ENCODE measurements at regions not wholly inside any gene's neighbourhood (a gene's known extent, or its start where the extent isn't known, plus 50 kb on each side); places are given as distances from the start of the nearest gene placed in this dataset.

DNA sequence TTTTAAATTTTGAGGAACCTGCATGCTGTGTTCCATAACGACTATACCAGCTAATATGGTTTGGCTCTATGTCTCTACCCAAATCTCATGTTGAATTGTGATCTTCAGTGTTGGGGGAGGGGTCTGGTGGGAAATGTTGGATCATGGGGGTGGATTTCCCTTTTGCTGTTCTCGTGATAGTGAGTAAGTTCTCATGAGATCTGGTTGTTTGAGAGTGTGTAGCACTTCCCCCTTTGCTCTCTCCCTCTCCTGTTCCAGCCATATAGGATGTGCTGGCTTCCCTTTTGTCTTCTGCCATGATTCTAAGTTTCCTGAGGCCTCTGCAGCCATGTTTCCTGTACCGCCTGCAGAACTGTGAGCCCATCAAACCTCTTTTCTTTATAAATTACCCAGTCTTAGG is 61.8 kb upstream of the NEDD9 start:
- H2AFZ ChIP-seq (ENCODE audit: low read length) = no peak overlapping the region
- no peak for DNase-seq
- H3K27me3 ChIP-seq (ENCODE audit: low read length) = no peaks in the 10 kb centered on the region
- no peak overlapping the region for H3K27ac ChIP-seq (ENCODE audit: low read length)
- no peaks in the 10 kb centered on the region for H3K9me3 ChIP-seq (ENCODE audit: low read length)
- no peak overlapping the region for H3K4me2 ChIP-seq (ENCODE audit: low read depth, low read length, poor library complexity, severe bottlenecking)
- H4K20me1 ChIP-seq (ENCODE audit: insufficient read depth, low read depth, low read length) = no peaks in the 10 kb centered on the region
- no peaks in the 10 kb centered on the region for H3K79me2 ChIP-seq (ENCODE audit: low read length)
- no peak overlapping the region for H3K4me3 ChIP-seq (ENCODE audit: low read length)
- no peaks in the 10 kb centered on the region for H3K9me2 ChIP-seq (replicated peaks; ENCODE audit: insufficient read depth, low read length)
- no peaks in the 10 kb centered on the region for H3K36me3 ChIP-seq (ENCODE audit: insufficient read depth, low read length)
- no peak overlapping the region for H3K9ac ChIP-seq (ENCODE audit: low read length)
- no peaks in the 10 kb centered on the region for H3K4me1 ChIP-seq (ENCODE audit: low read length)

- Histone ChIP-seq H3K4me2 (ENCODE audit: low read depth, low read length, poor library complexity, severe bottlenecking) (no peak overlapping the region), H3K9ac (ENCODE audit: low read length) (no peak overlapping the region), H3K27me3 (ENCODE audit: low read length) (no peaks in the 10 kb centered on the region), H3K36me3 (ENCODE audit: insufficient read depth, low read length) (no peaks in the 10 kb centered on the region), H3K9me2 (replicated peaks; ENCODE audit: insufficient read depth, low read length) (no peaks in the 10 kb centered on the region), H2AFZ (ENCODE audit: low read length) (no peak overlapping the region), H3K79me2 (ENCODE audit: low read length) (no peaks in the 10 kb centered on the region), H3K4me1 (ENCODE audit: low read length) (no peaks in the 10 kb centered on the region), H3K27ac (ENCODE audit: low read length) (no peak overlapping the region), H4K20me1 (ENCODE audit: insufficient read depth, low read depth, low read length) (no peaks in the 10 kb centered on the region), H3K9me3 (ENCODE audit: low read length) (no peaks in the 10 kb centered on the region), H3K4me3 (ENCODE audit: low read length) (no peak overlapping the region)
- no peak for DNase-seq
Measured at GRCh38 chr6:11292594-11293236, 60.2 kb upstream of the NEDD9 start.

DNA sequence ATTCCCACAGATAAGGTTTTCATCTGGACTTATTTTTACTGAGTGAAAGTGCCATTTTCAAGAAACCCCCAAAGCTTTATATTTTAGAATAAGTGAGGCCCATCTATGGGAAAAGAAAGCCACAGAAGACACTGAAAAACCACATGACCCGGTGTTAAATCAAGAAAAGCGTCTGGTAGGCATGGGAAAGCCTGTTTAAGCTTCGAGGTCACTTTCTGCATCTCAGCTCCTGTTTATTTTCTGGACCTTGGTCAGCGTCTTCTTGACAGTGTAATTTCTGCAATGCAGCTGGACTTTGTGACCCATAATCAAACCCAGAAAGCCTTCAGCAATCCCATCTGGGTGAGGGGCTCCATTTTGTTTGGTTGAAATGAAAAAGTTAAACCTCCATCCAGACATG is 59.6 kb upstream of the NEDD9 start:
- H3K9ac ChIP-seq (ENCODE audit: low read length) = no peak overlapping the region
- H3K9me2 ChIP-seq (replicated peaks; ENCODE audit: insufficient read depth, low read length) = no peaks in the 10 kb centered on the region
- no peaks in the 10 kb centered on the region for H3K9me3 ChIP-seq (ENCODE audit: low read length)
- H3K4me3 ChIP-seq (ENCODE audit: low read length) = no peak overlapping the region
- no peak for DNase-seq
- H3K79me2 ChIP-seq (ENCODE audit: low read length) = no peaks in the 10 kb centered on the region
- no peak overlapping the region for H2AFZ ChIP-seq (ENCODE audit: low read length)
- H3K4me2 ChIP-seq (ENCODE audit: low read depth, low read length, poor library complexity, severe bottlenecking) = no peak overlapping the region
- H3K36me3 ChIP-seq (ENCODE audit: insufficient read depth, low read length) = no peaks in the 10 kb centered on the region
- no peak overlapping the region for H3K27ac ChIP-seq (ENCODE audit: low read length)
- H3K27me3 ChIP-seq (ENCODE audit: low read length) = no peaks in the 10 kb centered on the region
- no peaks in the 10 kb centered on the region for H4K20me1 ChIP-seq (ENCODE audit: insufficient read depth, low read depth, low read length)
- no peaks in the 10 kb centered on the region for H3K4me1 ChIP-seq (ENCODE audit: low read length)

DNA sequence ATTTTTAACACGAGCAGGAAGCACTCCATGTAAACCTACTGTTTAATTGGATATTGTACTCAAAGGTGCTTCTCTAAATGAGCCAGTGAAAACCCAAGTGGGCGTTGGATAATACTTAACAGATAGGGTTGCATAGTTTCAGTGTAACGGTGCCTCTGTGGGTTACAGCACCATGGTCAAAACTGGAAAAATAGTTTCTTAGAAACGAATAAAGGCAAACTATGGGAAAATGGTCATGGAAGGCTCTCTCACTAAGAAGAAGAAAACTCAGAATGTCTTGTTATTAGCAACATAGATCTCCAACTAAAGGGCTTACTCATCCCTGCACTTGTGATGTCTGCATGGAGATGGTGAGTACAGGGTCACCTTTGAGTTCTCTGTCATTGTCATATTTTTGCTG is 59.1 kb upstream of the NEDD9 start:
- no peaks in the 10 kb centered on the region for H3K27me3 ChIP-seq (ENCODE audit: low read length)
- H2AFZ ChIP-seq (ENCODE audit: low read length) = no peak overlapping the region
- no peaks in the 10 kb centered on the region for H3K36me3 ChIP-seq (ENCODE audit: insufficient read depth, low read length)
- H3K9me3 ChIP-seq (ENCODE audit: low read length) = no peaks in the 10 kb centered on the region
- no peaks in the 10 kb centered on the region for H3K79me2 ChIP-seq (ENCODE audit: low read length)
- H4K20me1 ChIP-seq (ENCODE audit: insufficient read depth, low read depth, low read length) = no peaks in the 10 kb centered on the region
- no peak overlapping the region for H3K9ac ChIP-seq (ENCODE audit: low read length)
- H3K27ac ChIP-seq (ENCODE audit: low read length) = no peak overlapping the region
- DNase-seq = no peak
- H3K9me2 ChIP-seq (replicated peaks; ENCODE audit: insufficient read depth, low read length) = no peaks in the 10 kb centered on the region
- no peak overlapping the region for H3K4me3 ChIP-seq (ENCODE audit: low read length)
- no peaks in the 10 kb centered on the region for H3K4me1 ChIP-seq (ENCODE audit: low read length)
- H3K4me2 ChIP-seq (ENCODE audit: low read depth, low read length, poor library complexity, severe bottlenecking) = no peak overlapping the region

DNA sequence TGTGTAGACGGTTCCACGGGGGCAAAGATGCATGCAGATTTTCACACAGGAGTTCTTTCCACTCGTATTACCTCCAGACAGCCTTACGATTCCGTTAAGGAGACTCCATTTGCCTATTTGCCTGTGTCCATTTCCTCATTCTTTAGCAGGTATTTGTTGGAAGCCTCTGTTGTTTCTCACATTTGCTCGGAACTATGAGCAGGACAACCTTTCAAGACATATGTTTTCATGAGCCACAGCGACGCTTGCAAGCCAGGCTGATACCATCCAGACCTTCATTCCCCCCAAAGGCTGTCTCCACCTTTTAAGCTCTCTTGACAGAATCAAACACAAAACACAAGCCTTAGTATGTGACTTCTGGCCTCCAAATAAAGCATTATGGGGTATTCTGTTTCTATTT is 57.6 kb upstream of the NEDD9 start:
- no peak for DNase-seq
- Histone ChIP-seq H3K4me2 (ENCODE audit: low read depth, low read length, poor library complexity, severe bottlenecking) (no peak overlapping the region), H3K4me3 (ENCODE audit: low read length) (no peak overlapping the region), H3K27ac (ENCODE audit: low read length) (no peak overlapping the region), H3K36me3 (ENCODE audit: insufficient read depth, low read length) (no peaks in the 10 kb centered on the region), H3K9me3 (ENCODE audit: low read length) (no peaks in the 10 kb centered on the region), H3K79me2 (ENCODE audit: low read length) (no peaks in the 10 kb centered on the region), H2AFZ (ENCODE audit: low read length) (no peak overlapping the region), H3K9me2 (replicated peaks; ENCODE audit: insufficient read depth, low read length) (no peaks in the 10 kb centered on the region), H3K9ac (ENCODE audit: low read length) (no peak overlapping the region), H3K27me3 (ENCODE audit: low read length) (no peaks in the 10 kb centered on the region), H4K20me1 (ENCODE audit: insufficient read depth, low read depth, low read length) (no peaks in the 10 kb centered on the region), H3K4me1 (ENCODE audit: low read length) (no peaks in the 10 kb centered on the region)

- Histone ChIP-seq H3K4me3 (ENCODE audit: low read length) (no peak overlapping the region), H2AFZ (ENCODE audit: low read length) (no peak overlapping the region), H3K27ac (ENCODE audit: low read length) (no peak overlapping the region), H3K9ac (ENCODE audit: low read length) (no peak overlapping the region), H3K4me2 (ENCODE audit: low read depth, low read length, poor library complexity, severe bottlenecking) (no peak overlapping the region), H3K36me3 (ENCODE audit: insufficient read depth, low read length) (no peaks in the 10 kb centered on the region), H3K79me2 (ENCODE audit: low read length) (no peaks in the 10 kb centered on the region), H3K4me1 (ENCODE audit: low read length) (no peaks in the 10 kb centered on the region), H4K20me1 (ENCODE audit: insufficient read depth, low read depth, low read length) (no peaks in the 10 kb centered on the region), H3K27me3 (ENCODE audit: low read length) (no peaks in the 10 kb centered on the region), H3K9me2 (replicated peaks; ENCODE audit: insufficient read depth, low read length) (no peaks in the 10 kb centered on the region), H3K9me3 (ENCODE audit: low read length) (no peaks in the 10 kb centered on the region)
- no peak for DNase-seq
Measured at GRCh38 chr6:11288065-11288464, 55.6 kb upstream of the NEDD9 start.

DNA sequence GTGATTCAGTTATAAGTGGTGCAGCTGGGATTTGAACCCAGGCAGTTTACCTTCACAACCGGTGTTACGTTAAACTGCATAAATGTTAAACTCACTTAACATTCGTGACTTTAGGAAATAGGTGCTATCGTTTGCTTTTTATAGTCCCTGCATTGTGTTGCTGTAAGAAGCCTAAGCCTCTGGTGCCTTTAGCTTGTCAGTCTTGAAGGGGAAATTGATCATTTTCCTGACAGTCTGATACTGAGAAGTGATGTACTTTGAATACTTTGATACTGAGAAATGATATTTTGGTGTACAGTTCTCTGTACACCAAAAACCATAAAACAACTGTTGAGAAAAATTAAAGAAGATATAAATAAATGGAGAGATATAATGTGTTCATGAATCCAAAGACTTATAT is 52.5 kb upstream of the NEDD9 start:
- Histone ChIP-seq H3K9ac (ENCODE audit: low read length) (no peak overlapping the region), H3K79me2 (ENCODE audit: low read length) (no peaks in the 10 kb centered on the region), H3K4me2 (ENCODE audit: low read depth, low read length, poor library complexity, severe bottlenecking) (no peak overlapping the region), H3K27ac (ENCODE audit: low read length) (no peak overlapping the region), H3K4me3 (ENCODE audit: low read length) (no peak overlapping the region), H4K20me1 (ENCODE audit: insufficient read depth, low read depth, low read length) (no peaks in the 10 kb centered on the region), H3K4me1 (ENCODE audit: low read length) (no peaks in the 10 kb centered on the region), H2AFZ (ENCODE audit: low read length) (no peak overlapping the region), H3K27me3 (ENCODE audit: low read length) (no peaks in the 10 kb centered on the region), H3K9me3 (ENCODE audit: low read length) (no peaks in the 10 kb centered on the region), H3K36me3 (ENCODE audit: insufficient read depth, low read length) (no peaks in the 10 kb centered on the region), H3K9me2 (replicated peaks; ENCODE audit: insufficient read depth, low read length) (no peaks in the 10 kb centered on the region)
- no peak for DNase-seq

DNA sequence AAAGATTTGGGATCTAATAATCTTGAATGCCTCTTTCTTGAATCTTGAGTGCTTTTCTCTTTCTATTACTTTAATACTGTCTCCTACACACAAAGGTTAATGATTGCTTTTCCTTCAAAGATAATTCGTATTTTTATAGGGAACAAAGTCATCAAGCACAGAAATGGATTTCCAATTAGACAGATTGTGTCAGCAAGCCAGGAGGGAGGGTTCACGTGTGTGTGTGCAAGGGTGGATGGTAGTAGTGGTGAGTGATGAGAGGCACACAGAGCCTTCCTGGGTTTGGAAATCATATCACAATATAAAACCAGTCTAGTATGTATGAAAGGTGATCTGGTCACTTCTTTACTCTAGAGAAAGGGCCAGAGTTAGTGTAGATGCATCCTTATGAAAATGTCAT is 51.2 kb upstream of the NEDD9 start:
- H3K9ac ChIP-seq (ENCODE audit: low read length) = no peak overlapping the region

GRCh38 chr6:11282875-11283274 is 50.4 kb upstream of the NEDD9 start:
- Histone ChIP-seq H3K36me3 (ENCODE audit: insufficient read depth, low read length) (no peaks in the 10 kb centered on the region), H2AFZ (ENCODE audit: low read length) (no peak overlapping the region), H3K79me2 (ENCODE audit: low read length) (no peaks in the 10 kb centered on the region), H3K4me3 (ENCODE audit: low read length) (no peak overlapping the region), H4K20me1 (ENCODE audit: insufficient read depth, low read depth, low read length) (no peaks in the 10 kb centered on the region), H3K27ac (ENCODE audit: low read length) (no peak overlapping the region), H3K9ac (ENCODE audit: low read length) (no peak overlapping the region), H3K9me3 (ENCODE audit: low read length) (no peaks in the 10 kb centered on the region), H3K27me3 (ENCODE audit: low read length) (no peaks in the 10 kb centered on the region), H3K9me2 (replicated peaks; ENCODE audit: insufficient read depth, low read length) (no peaks in the 10 kb centered on the region), H3K4me1 (ENCODE audit: low read length) (no peaks in the 10 kb centered on the region), H3K4me2 (ENCODE audit: low read depth, low read length, poor library complexity, severe bottlenecking) (no peak overlapping the region)
- no peak for DNase-seq

More for the DNA sequence above, 51.2 kb upstream of the NEDD9 start:
- Histone ChIP-seq H3K4me3 (ENCODE audit: low read length) (no peak overlapping the region), H3K9me3 (ENCODE audit: low read length) (no peaks in the 10 kb centered on the region), H3K27me3 (ENCODE audit: low read length) (no peaks in the 10 kb centered on the region), H2AFZ (ENCODE audit: low read length) (no peak overlapping the region), H3K27ac (ENCODE audit: low read length) (no peak overlapping the region), H3K9me2 (replicated peaks; ENCODE audit: insufficient read depth, low read length) (no peaks in the 10 kb centered on the region), H3K36me3 (ENCODE audit: insufficient read depth, low read length) (no peaks in the 10 kb centered on the region), H3K4me2 (ENCODE audit: low read depth, low read length, poor library complexity, severe bottlenecking) (no peak overlapping the region), H4K20me1 (ENCODE audit: insufficient read depth, low read depth, low read length) (no peaks in the 10 kb centered on the region), H3K4me1 (ENCODE audit: low read length) (no peaks in the 10 kb centered on the region), H3K79me2 (ENCODE audit: low read length) (no peaks in the 10 kb centered on the region)
- no peak for DNase-seq
